Inflammatory macrophage treated with lipopolysaccharide for 1 hour (primary cell): ENCODE measurements at regions not wholly inside any gene's neighbourhood (a gene's known extent, or its start where the extent isn't known, plus 50 kb on each side); places are given as distances from the start of the nearest gene placed in this dataset.
"Not testable (repeated sequence)": the region's sequence is repeated elsewhere in the genome, so short reads cannot be mapped to it uniquely, and the experiment has no call there.

Source experiments
- DNase-seq, 2 donors: peaks; one replicate each; pipeline ENCODE4 v3.0.0-alpha.2; 2020 to 2022

- no peak for DNase-seq
These were observed 387.6 kb upstream of the ZFP42 start for GRCh38 chr4:187608001-187608421.

GRCh38 chr4:187612301-187612700, 383.3 kb upstream of the ZFP42 start:
- DNase-seq, result peak in 1 of 2 donors; percentile 3

- no peak for DNase-seq
These were observed 382.3 kb upstream of the ZFP42 start for GRCh38 chr4:187613089-187613839.

DNA sequence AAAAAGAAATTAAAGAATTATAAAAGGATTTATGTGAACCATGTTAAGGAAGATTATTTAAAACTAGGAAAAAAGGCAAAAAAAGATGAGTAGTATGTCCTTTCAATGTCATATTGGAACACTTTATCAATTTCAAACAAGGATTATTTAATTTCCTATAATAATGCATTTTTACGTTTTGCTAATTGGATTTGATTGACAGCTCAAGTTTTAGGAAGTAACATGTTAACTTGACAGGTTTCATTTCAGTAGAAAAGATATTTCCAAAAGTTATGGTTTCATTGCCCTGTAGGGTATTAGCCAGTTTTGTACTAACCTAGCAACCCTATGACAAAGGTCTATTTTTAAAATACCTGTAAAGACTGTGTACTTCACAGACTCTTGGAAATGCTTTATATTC, 379.6 kb upstream of the ZFP42 start:
- no peak for DNase-seq

GRCh38 chr4:187617113-187617512, 378.5 kb upstream of the ZFP42 start:
- DNase-seq, result no peak

DNA sequence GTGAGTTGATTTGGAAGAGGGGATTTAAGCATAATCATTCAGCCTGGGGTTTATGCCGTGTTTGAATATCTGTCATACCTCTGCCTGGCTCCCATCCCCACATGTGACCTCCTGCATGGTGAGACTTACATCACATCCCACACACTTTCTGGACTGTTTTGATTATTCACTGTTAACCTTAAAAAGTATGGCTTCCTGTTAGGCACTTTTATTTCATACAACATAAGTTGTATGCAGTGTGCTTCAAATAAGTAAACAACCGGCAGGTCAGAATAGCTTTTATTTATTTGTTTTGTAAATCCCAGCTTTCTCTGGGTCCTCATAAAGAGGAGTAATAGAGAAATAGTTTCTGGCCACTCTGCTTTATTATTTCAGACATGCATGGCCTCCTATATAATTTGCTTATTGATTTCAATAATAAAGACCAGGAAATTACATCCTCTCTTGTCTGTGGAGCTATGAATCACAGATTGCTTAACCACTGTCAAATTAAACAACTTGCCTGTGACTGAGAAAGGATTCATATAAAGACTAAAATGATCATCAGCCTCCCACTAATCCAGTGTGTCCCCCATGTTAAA, 376.8 kb upstream of the ZFP42 start:
- DNase-seq, result no peak

- no peak for DNase-seq
These were observed 376.3 kb upstream of the ZFP42 start for GRCh38 chr4:187619319-187619718.

DNA sequence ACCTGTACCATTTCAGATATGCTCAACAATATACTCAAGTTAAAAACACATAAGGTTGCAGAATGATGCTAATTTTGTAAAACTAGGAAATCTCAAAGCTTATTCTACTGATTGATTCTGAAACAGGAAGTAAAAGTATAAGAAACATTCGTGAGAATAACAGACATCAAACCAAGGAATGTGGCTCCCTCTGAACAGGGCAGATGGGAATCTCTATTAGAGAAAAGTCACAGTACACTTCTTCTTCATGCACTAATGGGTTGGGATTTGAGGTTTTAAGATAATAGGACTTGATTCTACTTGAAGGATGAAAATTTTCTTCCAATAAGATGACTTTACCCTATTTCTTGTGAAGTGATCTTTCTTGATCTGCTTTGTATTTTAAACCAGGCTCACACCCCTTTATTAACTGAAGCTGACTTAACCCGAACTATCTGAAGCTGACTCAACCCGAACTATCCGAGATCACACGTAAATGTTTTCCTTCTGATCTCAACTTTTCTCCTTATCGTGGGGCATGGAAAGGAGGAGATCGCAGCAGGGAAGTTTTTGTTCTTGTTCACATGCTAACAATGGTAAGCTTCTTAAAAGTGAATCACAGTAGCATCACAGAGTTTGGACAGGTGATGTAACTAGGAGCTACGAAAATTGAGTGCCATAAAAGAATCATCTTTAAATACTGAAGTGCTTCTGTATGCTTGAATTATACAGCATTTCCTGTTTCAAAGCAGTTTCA, 363.1 kb upstream of the ZFP42 start:
- no peak for DNase-seq

DNA sequence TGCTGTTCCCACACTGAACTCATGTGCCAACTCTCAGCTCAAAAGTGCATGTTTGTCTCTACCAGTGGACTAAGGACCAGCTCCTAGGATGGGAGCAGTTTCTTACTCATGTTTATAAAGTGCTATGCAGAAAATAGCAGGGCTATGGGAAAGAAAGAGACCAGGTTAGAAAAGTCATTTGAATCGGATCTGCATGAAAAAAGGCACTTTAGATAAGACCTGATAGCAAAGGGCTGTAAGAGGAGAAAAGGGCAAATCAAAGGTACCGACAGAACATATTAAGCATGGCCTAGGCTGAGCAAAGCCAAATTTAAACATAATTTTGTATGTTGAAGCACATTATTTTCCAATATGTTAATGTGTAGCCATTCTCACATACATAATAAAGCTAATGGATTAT, 362.3 kb upstream of the ZFP42 start:
- DNase-seq, result no peak

GRCh38 chr4:187656959-187657358, 338.6 kb upstream of the ZFP42 start:
- no peak for DNase-seq

DNA sequence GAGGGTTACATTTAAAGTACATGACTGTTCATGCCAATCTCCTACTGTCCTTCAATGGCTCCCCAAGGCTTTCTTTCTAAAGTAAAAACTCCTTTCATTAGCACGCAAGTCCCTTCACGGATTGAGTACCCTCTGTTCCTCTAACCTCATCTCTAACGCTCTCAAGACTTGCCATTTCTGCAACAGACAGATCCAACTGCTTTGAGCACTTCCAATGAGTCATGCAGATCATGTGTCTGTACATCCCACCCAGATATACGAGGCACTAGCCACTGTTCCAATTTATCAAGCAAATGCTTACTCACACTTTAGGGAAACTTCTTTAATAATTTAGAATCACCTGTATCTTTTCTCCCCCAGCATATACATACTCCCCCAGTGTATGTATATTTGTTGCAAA, 332.5 kb upstream of the ZFP42 start:
- DNase-seq, result no peak

DNA sequence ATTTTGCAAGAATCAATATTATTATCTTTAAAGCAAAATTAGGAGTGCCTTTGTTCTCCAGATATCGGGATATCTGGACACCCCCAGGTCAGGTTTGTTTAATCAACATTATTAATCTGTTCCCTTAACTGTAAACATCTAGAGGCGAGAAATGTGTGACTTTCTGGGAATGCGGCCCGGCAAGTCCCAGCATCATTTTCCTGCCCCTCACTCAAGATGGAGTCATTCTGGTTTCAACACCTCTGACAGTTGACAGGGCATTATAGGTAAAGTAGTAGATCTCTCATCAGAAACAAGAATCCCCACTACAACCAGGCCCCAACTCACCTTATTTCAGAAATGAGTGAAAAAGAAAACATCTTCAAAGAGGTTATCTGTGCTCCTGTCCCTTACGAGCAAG, 331.6 kb upstream of the ZFP42 start:
- no peak for DNase-seq

- DNase-seq, result no peak
These were observed 330.5 kb upstream of the ZFP42 start for GRCh38 chr4:187665086-187665485.

DNA sequence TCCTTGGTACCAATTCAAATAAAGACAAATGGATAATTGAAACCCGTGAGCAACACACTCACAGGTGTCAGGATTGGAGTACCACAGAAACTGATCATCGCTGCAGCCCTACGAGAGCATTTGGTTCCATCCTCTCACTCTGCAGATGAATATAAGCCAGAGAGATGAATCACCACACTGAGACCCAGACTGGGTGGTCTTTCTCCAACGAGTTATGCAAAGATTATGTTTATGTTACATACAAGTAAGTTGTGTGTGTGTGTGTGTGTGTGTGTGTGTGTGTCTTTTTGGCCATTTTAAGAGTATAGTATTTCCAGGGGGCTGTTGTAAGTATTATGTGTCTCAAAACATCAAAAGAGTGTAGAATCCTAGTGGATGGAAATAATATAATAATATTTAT, 329.5 kb upstream of the ZFP42 start:
- DNase-seq, result no peak

GRCh38 chr4:187666697-187667494, 328.7 kb upstream of the ZFP42 start:
- DNase-seq, result no peak

DNA sequence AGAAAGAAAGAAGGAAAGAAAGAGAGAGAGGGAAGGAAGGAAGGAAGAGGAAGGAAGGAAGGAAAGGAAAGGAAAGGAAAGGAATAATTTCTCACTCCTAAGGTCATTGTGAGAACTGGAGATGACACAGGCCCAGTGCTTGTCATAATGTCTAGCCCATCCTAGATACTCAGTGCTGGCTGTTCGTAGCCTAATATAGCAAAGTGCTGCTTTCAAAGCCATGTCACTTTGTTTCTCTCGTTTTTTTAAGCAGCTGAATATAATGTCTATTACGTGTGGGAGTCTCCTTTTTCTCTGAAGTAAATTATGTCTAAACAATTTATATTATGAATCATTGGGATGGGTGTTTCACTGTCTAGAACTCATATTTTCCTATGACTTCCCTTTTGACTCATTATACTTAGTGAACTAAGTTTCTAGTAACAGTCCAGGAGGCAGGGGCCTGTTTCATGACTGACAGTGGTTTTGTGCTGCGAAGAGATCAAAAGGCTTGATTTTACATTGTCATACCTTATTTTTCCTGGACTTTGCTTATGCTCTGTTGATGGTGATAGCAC, 327.0 kb upstream of the ZFP42 start:
- no peak for DNase-seq

DNA sequence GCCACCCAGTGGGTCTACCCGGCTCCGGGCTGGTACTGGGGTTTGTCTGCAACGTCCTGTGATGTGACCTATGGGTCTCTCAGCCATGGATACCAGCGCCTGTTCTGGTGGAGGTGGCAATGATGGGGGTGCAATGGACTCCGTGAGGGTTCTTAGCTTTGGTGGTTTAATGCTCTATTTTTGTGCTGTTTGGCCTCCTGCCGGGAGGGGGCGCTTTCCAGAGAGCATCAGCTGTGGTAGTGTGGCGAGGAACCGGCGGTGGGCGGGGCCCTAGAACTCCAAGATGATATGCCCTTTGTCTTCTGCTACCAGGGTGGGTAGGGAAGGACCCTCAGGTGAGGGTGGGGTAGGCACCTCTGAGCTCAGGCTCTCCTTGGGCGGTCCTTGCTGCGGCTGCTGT, 324.1 kb upstream of the ZFP42 start:
- DNase-seq, result not testable (repeated sequence)

- not testable (repeated sequence) for DNase-seq
These were observed 323.6 kb upstream of the ZFP42 start for GRCh38 chr4:187671958-187672357.

GRCh38 chr4:187672526-187672925, 323.0 kb upstream of the ZFP42 start:
- DNase-seq, result not testable (repeated sequence)

DNA sequence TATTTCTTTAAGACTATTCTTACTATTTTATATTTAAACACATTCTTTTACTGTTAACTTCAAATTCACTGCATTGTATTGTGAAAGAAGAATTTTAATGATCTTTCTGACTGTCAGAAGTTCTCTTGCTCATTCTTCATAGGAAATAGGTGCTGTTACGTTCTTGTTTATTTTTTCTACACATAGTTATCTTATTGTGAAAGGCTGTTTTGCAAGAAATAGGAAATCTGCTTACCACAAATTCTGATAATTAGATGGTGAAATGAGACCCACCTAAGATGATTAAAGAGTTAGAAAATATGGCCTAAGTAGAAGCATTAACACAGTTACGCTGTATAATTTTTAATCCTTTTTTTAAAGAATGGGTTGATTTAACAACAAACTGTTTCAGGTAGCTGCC, 316.1 kb upstream of the ZFP42 start:
- no peak for DNase-seq

DNA sequence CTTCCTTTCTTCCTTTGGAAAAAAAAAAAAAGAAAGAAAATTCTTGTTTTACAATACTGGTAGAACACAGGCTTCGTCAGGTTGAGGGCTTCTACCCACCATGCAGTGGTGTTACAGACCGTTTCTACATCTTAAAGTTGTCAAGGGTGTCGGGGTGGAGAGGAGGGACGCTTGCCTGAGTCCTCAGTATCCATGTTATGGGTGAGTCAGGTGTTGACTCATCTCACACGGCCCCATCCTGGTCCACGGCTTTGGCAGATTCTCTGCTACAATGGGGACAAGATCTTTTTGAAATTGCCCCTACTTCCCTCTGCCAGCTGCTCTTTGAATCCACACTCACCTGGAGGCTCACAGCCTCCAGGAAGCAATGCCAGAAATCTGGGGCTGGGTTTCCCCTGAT, 310.3 kb upstream of the ZFP42 start:
- no peak for DNase-seq

DNA sequence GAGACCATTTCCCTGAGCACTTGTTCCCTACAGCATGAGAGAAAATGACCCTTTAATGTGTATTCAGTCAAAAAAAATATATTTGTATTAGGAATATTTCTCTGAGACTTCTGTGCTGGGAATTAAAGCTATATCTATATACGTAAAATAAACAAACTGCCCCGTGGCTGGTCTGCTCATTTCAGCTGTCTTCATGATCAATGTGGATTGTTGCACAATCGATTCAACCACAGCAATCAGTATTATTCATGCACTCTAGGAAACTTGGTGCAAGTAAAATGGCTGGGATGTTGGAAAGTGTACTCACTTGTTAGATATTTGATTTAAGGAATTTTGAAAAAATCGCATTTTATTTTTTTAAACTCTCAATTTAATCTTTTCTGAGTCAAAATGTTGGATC, 307.9 kb upstream of the ZFP42 start:
- DNase-seq, result no peak

GRCh38 chr4:187692626-187693025, 302.9 kb upstream of the ZFP42 start:
- no peak for DNase-seq
